GM12878 (cell line): ENCODE measurements at regions not wholly inside any gene's neighbourhood (a gene's known extent, or its start where the extent isn't known, plus 50 kb on each side); places are given as distances from the start of the nearest gene placed in this dataset.

ENCODE experiments used
- ATAC-seq: fragments of 200-7000 bp; cut with Tn5 transposase; 3 replicates; pipeline ENCODE4 v1.9.1; 2020; ENCODE audit warnings: mild to moderate bottlenecking, moderate library complexity
- BruUV-seq: library from RNA; stranded (reverse); fragments of 400-500 nt; replicated peaks from 2 replicates; lab custom pipeline; 2021; lab: Mats Ljungman, UMichigan
- CTCF ChIA-PET: fragments of 300-600 bp; sonication (Branson Sonifier 250); formaldehyde crosslinking; extraction: SDS; loops from one replicate; lab custom pipeline; 2021; ENCODE audit warnings: inconsistent platforms; lab: Yijun Ruan, JAX
- POLR2A ChIA-PET: fragments of 350-600 bp; formaldehyde crosslinking; extraction: SDS; loops from one replicate; lab custom pipeline; 2021; ENCODE audit warnings: inconsistent platforms; lab: Charles Lee
- RAD21 ChIA-PET: fragments of 300-600 bp; sonication (Branson Sonifier 250); formaldehyde crosslinking; loops from one replicate; lab custom pipeline; 2023; ENCODE audit warnings: antibody characterized with exemption; ENCODE audit not compliant: unreplicated experiment; lab: Charles Lee
- SMC1A ChIA-PET: fragments of 300-600 bp; sonication (Branson Sonifier 250); formaldehyde crosslinking; loops from one replicate; lab custom pipeline; 2023; ENCODE audit not compliant: unreplicated experiment, uncharacterized antibody; lab: Charles Lee
- DNase-seq: peaks from one replicate; pipeline ENCODE4 v3.0.0-alpha.2; 2011; ENCODE audit warnings: low read depth, low spot score
- FAIRE-seq: peaks from 3 replicates; lab custom pipeline; 2011; peaks lifted over from hg19 to GRCh38; lab: Jason Lieb, UNC
- H2AFZ ChIP-seq: 2 replicates; pipeline ENCODE4 v1.6.0; 2011; ENCODE audit warnings: low read depth, low read length, control low read depth; ENCODE audit not compliant: control insufficient read depth
- H3K27ac ChIP-seq: 2 replicates; pipeline ENCODE4 v1.5.1; 2011; ENCODE audit warnings: control low read depth; ENCODE audit not compliant: control insufficient read depth, insufficient read depth
- H3K27me3 ChIP-seq, 2 experiments: replicated peaks in 1 of 2; 2 replicates each; pipeline versions ENCODE4 v1.6.0 to v1.6.1; 2011; ENCODE audit warnings: low read length in 1 of 2; ENCODE audit not compliant: control insufficient read depth in 2 of 2, insufficient read depth in 2 of 2
- H3K36me3 ChIP-seq, 2 experiments: 2 replicates each; pipeline ENCODE4 v1.5.1; 2011; ENCODE audit warnings: low read length in 1 of 2; ENCODE audit not compliant: control insufficient read depth in 2 of 2, insufficient read depth in 2 of 2
- H3K4me1 ChIP-seq: 2 replicates; pipeline ENCODE4 v1.6.1; 2011; ENCODE audit warnings: mild to moderate bottlenecking, low read length, moderate library complexity, mixed read lengths; ENCODE audit not compliant: control insufficient read depth, insufficient read depth
- H3K4me2 ChIP-seq: 2 replicates; pipeline ENCODE4 v1.6.0; 2011; ENCODE audit warnings: control low read depth; ENCODE audit not compliant: control insufficient read depth, insufficient read depth
- H3K4me3 ChIP-seq: fragments of 200-600 bp; sonication (generic); 2 replicates; pipeline ENCODE4 v1.5.1; 2016
- H3K79me2 ChIP-seq: 2 replicates; pipeline ENCODE4 v1.6.0; 2011; ENCODE audit warnings: low read length; ENCODE audit not compliant: control insufficient read depth, insufficient read depth
- H3K9ac ChIP-seq: 2 replicates; pipeline ENCODE4 v1.8.0; 2011; ENCODE audit warnings: low read length, control low read depth, mixed read lengths; ENCODE audit not compliant: control insufficient read depth, insufficient read depth
- H3K9me3 ChIP-seq: replicated peaks from 3 replicates; pipeline ENCODE4 v1.5.1; 2011; ENCODE audit warnings: mild to moderate bottlenecking, low read length; ENCODE audit not compliant: control insufficient read depth, insufficient read depth
- H4K20me1 ChIP-seq: 2 replicates; pipeline ENCODE4 v1.6.0; 2011; ENCODE audit not compliant: control insufficient read depth, insufficient read depth
- BACH1 ChIP-seq: fragments of 450-650 bp; IDR thresholded peaks from 2 replicates; pipeline ENCODE4 v1.6.1; 2017; ENCODE audit warnings: mild to moderate bottlenecking, borderline replicate concordance
- CBX5 ChIP-seq: sonication (generic); IDR thresholded peaks from 2 replicates; pipeline ENCODE4 v1.6.1; 2016; ENCODE audit warnings: low read depth, moderate library complexity, mild to moderate bottlenecking, inconsistent platforms
- CHD4 ChIP-seq: fragments of 200-600 bp; sonication (generic); IDR thresholded peaks from 2 replicates; pipeline ENCODE4 v1.6.1; 2016; ENCODE audit warnings: mild to moderate bottlenecking
- ELK1 ChIP-seq: IDR thresholded peaks from 2 replicates; pipeline ENCODE4 v1.6.1; 2012; ENCODE audit warnings: low read depth, low read length, improper control_type of control experiment
- HCFC1 ChIP-seq: fragments of 150-350 bp; IDR thresholded peaks from 2 replicates; pipeline ENCODE4 v1.6.1; 2014; ENCODE audit warnings: low read length
- HDGF ChIP-seq: fragments of 450-650 bp; IDR thresholded peaks from 2 replicates; pipeline ENCODE4 v1.6.1; 2016; ENCODE audit warnings: antibody characterized with exemption
- MEF2B ChIP-seq: fragments of 450-650 bp; IDR thresholded peaks from 2 replicates; pipeline ENCODE4 v1.6.1; 2018; ENCODE audit warnings: mild to moderate bottlenecking, moderate library complexity; ENCODE audit not compliant: partially characterized antibody, poor library complexity, severe bottlenecking
- NFYA ChIP-seq: IDR thresholded peaks from 2 replicates; pipeline ENCODE4 v1.6.1; 2011; ENCODE audit warnings: low read depth, mild to moderate bottlenecking, low read length, improper control_type of control experiment, borderline replicate concordance
- NR2C1 ChIP-seq: fragments of 450-650 bp; IDR thresholded peaks from 2 replicates; pipeline ENCODE4 v1.6.1; 2017; ENCODE audit warnings: antibody characterized with exemption, mild to moderate bottlenecking, moderate library complexity
- PBX3 ChIP-seq: IDR thresholded peaks from 2 replicates; pipeline ENCODE4 v1.6.1; 2011; ENCODE audit warnings: mild to moderate bottlenecking, low read depth, low read length, moderate library complexity; ENCODE audit not compliant: insufficient replicate concordance
- TARDBP ChIP-seq: IDR thresholded peaks from 2 replicates; pipeline ENCODE4 v1.6.1; 2016; ENCODE audit warnings: borderline replicate concordance
- TBL1XR1 ChIP-seq: IDR thresholded peaks from 2 replicates; pipeline ENCODE4 v1.6.1; 2012; ENCODE audit warnings: low read depth, low read length, improper control_type of control experiment
- YBX1 ChIP-seq: fragments of 450-650 bp; IDR thresholded peaks from 2 replicates; pipeline ENCODE4 v1.6.1; 2016; ENCODE audit warnings: antibody characterized with exemption
- ZNF687 ChIP-seq: fragments of 450-650 bp; IDR thresholded peaks from 2 replicates; pipeline ENCODE4 v1.6.1; 2017; ENCODE audit warnings: mild to moderate bottlenecking, moderate library complexity
- WGBS: methylation state at CpG from one replicate; pipeline ENCODE4 v1.1.6; 2016; ENCODE audit warnings: low lambda C conversion rate; ENCODE audit not compliant: insufficient replicate concordance, insufficient coverage; ENCODE audit errors: missing lambda C conversion rate; 5-methylcytosine and 5-hydroxymethylcytosine counted together
- in situ Hi-C: fragments of 300-500 bp; cut with MboI; formaldehyde crosslinking; loops from 9 replicates; pipeline ENCODE4 v1.14.3; 2018; ENCODE audit warnings: mixed read lengths
- intact Hi-C: fragments of 100-400 bp; cut with micrococcal nuclease; formaldehyde crosslinking; loops from one replicate; pipeline ENCODE4 v1.14.2; 2022; ENCODE audit not compliant: unreplicated experiment

- DNase-seq (no peak), ATAC-seq (no peak), FAIRE-seq (no peak)
- no TSS peak for BruUV-seq
- no peak overlapping the region for H2AFZ ChIP-seq
- H3K9me3 ChIP-seq, result no peaks in the 10 kb centered on the region
- no peak overlapping the region for H3K27ac ChIP-seq
- intact Hi-C loops (no loop called here), in situ Hi-C loops (no loop called here)
- no peaks in the 10 kb centered on the region; a peak in 1 of 4 replicates for H3K27me3 ChIP-seq
- no peaks in the 10 kb centered on the region; a peak in 1 of 4 replicates for H3K36me3 ChIP-seq
- ChIA-PET CTCF (no interaction called here), POLR2A (no interaction called here), SMC1A (no interaction called here), RAD21 (no interaction called here)
- H3K79me2 ChIP-seq, result no peaks in the 10 kb centered on the region
- H3K4me3 ChIP-seq, result no peak overlapping the region
- no peaks in the 10 kb centered on the region for H3K4me1 ChIP-seq
- WGBS, result 28% methylated on average over 3 of the region's 3 CpGs
- H4K20me1 ChIP-seq, result no peaks in the 10 kb centered on the region
- no peak for TF ChIP-seq NFYA
- no peak for TF ChIP-seq MEF2B
- TF ChIP-seq BACH1, result no peak
- H3K9ac ChIP-seq, result no peak overlapping the region
- no peak overlapping the region for H3K4me2 ChIP-seq
Measured at GRCh38 chr4:133275246-133275645, 126.2 kb downstream of the PCDH10 start.

GRCh38 chr4:133273401-133273800, 124.3 kb downstream of the PCDH10 start:
- FAIRE-seq (no peak), DNase-seq (no peak), ATAC-seq (no peak)
- no peaks in the 10 kb centered on the region for H3K9me3 ChIP-seq
- ChIA-PET RAD21 (no interaction called here), SMC1A (interaction anchor here (0.6 kb wide), 1 partner anchor 31 kb away, joined by 3 read pairs; no protein-coding TSS in a partner anchor), POLR2A (no interaction called here), CTCF (no interaction called here)
- no TSS peak for BruUV-seq
- intact Hi-C loops, result no loop called here
- no peak overlapping the region for H2AFZ ChIP-seq
- no peak overlapping the region for H3K27ac ChIP-seq
- in situ Hi-C loops, result no loop called here
- H3K4me1 ChIP-seq, result no peaks in the 10 kb centered on the region
- H3K9ac ChIP-seq, result no peak overlapping the region
- no peaks in the 10 kb centered on the region for H4K20me1 ChIP-seq
- no peak overlapping the region for H3K4me3 ChIP-seq
- WGBS, result 63% methylated on average over 3 of the region's 3 CpGs
- H3K79me2 ChIP-seq, result no peaks in the 10 kb centered on the region
- no peaks in the 10 kb centered on the region; a peak in 1 of 4 replicates for H3K27me3 ChIP-seq
- H3K4me2 ChIP-seq, result no peak overlapping the region
- H3K36me3 ChIP-seq, result no peaks in the 10 kb centered on the region; a peak in 1 of 4 replicates
- TF ChIP-seq CHD4 (no peak), TARDBP (no peak), NR2C1 (no peak), TBL1XR1 (no peak), ZNF687 (no peak), CBX5 (no peak), ELK1 (no peak), YBX1 (no peak), HDGF (no peak), PBX3 (no peak), HCFC1 (no peak)
